SK-N-SH treated with all-trans-retinoic acid at 6 μM for 48 hours (cell line): ENCODE measurements at regions not wholly inside any gene's neighbourhood (a gene's known extent, or its start where the extent isn't known, plus 50 kb on each side); places are given as distances from the start of the nearest gene placed in this dataset.

ENCODE experiments used
- BACH2 ChIP-seq: fragments of 250-450 bp; sonication (Bioruptor Pico); IDR thresholded peaks from 2 replicates; pipeline ENCODE4 v1.9.0; 2021; ENCODE audit warnings: mild to moderate bottlenecking, borderline replicate concordance
- CREB5 ChIP-seq: fragments of 250-450 bp; sonication (Bioruptor Pico); IDR thresholded peaks from 2 replicates; pipeline ENCODE4 v1.5.1; 2020; ENCODE audit warnings: low read depth, mild to moderate bottlenecking, moderate library complexity
- CSRNP3 ChIP-seq: fragments of 250-450 bp; sonication (Bioruptor Pico); IDR thresholded peaks from 2 replicates; pipeline ENCODE4 v1.5.1; 2021; ENCODE audit warnings: mild to moderate bottlenecking, moderate library complexity
- GLIS3 ChIP-seq: fragments of 250-450 bp; sonication (Bioruptor Pico); IDR thresholded peaks from 2 replicates; pipeline ENCODE4 v1.5.0; 2020; ENCODE audit warnings: mild to moderate bottlenecking, moderate library complexity
- OSR1 ChIP-seq: fragments of 250-450 bp; sonication (Bioruptor Pico); IDR thresholded peaks from 2 replicates; pipeline ENCODE4 v1.8.0; 2022; ENCODE audit warnings: moderate library complexity, mild to moderate bottlenecking, inconsistent platforms
- PATZ1 ChIP-seq: fragments of 250-450 bp; sonication (Bioruptor Pico); IDR thresholded peaks from 2 replicates; pipeline ENCODE4 v1.8.0; 2020; ENCODE audit warnings: mild to moderate bottlenecking, moderate library complexity, borderline replicate concordance
- RARB ChIP-seq: fragments of 250-450 bp; sonication (Bioruptor Pico); IDR thresholded peaks from 2 replicates; pipeline ENCODE4 v1.8.0; 2021; ENCODE audit warnings: mild to moderate bottlenecking, moderate library complexity
- SNAI2 ChIP-seq: fragments of 250-450 bp; sonication (Bioruptor Pico); IDR thresholded peaks from 2 replicates; pipeline ENCODE4 v1.5.0; 2020; ENCODE audit warnings: mild to moderate bottlenecking, moderate library complexity
- TCF4 ChIP-seq: fragments of 250-450 bp; sonication (Bioruptor Pico); IDR thresholded peaks from 2 replicates; pipeline ENCODE4 v1.8.0; 2021; ENCODE audit warnings: mild to moderate bottlenecking, moderate library complexity, borderline replicate concordance
- TOX ChIP-seq: fragments of 250-450 bp; sonication (Bioruptor Pico); IDR thresholded peaks from 2 replicates; pipeline ENCODE4 v1.8.0; 2021; ENCODE audit warnings: mild to moderate bottlenecking, moderate library complexity, borderline replicate concordance
- ZFP3 ChIP-seq: fragments of 250-450 bp; sonication (Bioruptor Pico); IDR thresholded peaks from 2 replicates; pipeline ENCODE4 v1.5.0; 2020; ENCODE audit warnings: mild to moderate bottlenecking, moderate library complexity
- ZFP30 ChIP-seq: fragments of 450-650 bp; formaldehyde crosslinking; IDR thresholded peaks from 2 replicates; pipeline ENCODE4 v1.5.0; 2022; ENCODE audit warnings: mild to moderate bottlenecking, moderate library complexity
- ZNF565 ChIP-seq: fragments of 450-650 bp; formaldehyde crosslinking; conservative IDR thresholded peaks from 2 replicates; pipeline ENCODE4 v1.5.0; 2020; ENCODE audit warnings: low read depth, mild to moderate bottlenecking, moderate library complexity

- TF ChIP-seq CSRNP3 (no peak), ZNF565 (CRISPR knock-in tag) (no peak), SNAI2 (CRISPR knock-in tag) (no peak), TCF4 (no peak), ZFP3 (no peak), ZFP30 (CRISPR knock-in tag) (no peak), TOX (CRISPR knock-in tag) (no peak), GLIS3 (CRISPR knock-in tag) (no peak), PATZ1 (no peak), BACH2 (CRISPR knock-in tag) (no peak), CREB5 (CRISPR knock-in tag) (no peak), RARB (no peak), OSR1 (CRISPR knock-in tag) (no peak)
These were observed 77.3 kb upstream of the LAPTM4A start for GRCh38 chr2:20128506-20129330.
